Astrocyte (in vitro differentiated cells and primary cell): ENCODE measurements at regions not wholly inside any gene's neighbourhood (a gene's known extent, or its start where the extent isn't known, plus 50 kb on each side); places are given as distances from the start of the nearest gene placed in this dataset.

ENCODE experiments used
- DNase-seq: peaks from one replicate; pipeline ENCODE4 v3.0.0-alpha.2; 2010; ENCODE audit warnings: low read depth
- FAIRE-seq: peaks from 2 replicates; lab custom pipeline; 2011; peaks lifted over from hg19 to GRCh38; lab: Jason Lieb, UNC
- H2AFZ ChIP-seq: 2 replicates; pipeline ENCODE4 v1.6.0; 2012; ENCODE audit warnings: low read depth, low read length, inconsistent platforms
- H3K27ac ChIP-seq: 2 replicates; pipeline ENCODE4 v1.5.1; 2011; ENCODE audit warnings: low read depth, low read length, inconsistent platforms
- H3K27me3 ChIP-seq: 2 replicates; pipeline ENCODE4 v1.6.0; 2011; ENCODE audit warnings: low read length, inconsistent platforms; ENCODE audit not compliant: insufficient read depth
- H3K36me3 ChIP-seq: 2 replicates; pipeline ENCODE4 v1.5.1; 2011; ENCODE audit warnings: low read length, inconsistent platforms; ENCODE audit not compliant: insufficient read depth
- H3K4me1 ChIP-seq: 2 replicates; pipeline ENCODE4 v1.5.1; 2011; ENCODE audit warnings: low read length, inconsistent platforms; ENCODE audit not compliant: insufficient read depth
- H3K4me2 ChIP-seq: 2 replicates; pipeline ENCODE4 v1.6.0; 2012; ENCODE audit warnings: low read length, inconsistent platforms
- H3K4me3 ChIP-seq: 2 replicates; pipeline ENCODE4 v1.5.1; 2011; ENCODE audit warnings: low read depth, mild to moderate bottlenecking, low read length, inconsistent platforms; ENCODE audit not compliant: insufficient read depth
- H3K79me2 ChIP-seq: 2 replicates; pipeline ENCODE4 v1.6.0; 2012; ENCODE audit warnings: mild to moderate bottlenecking, low read length, inconsistent platforms; ENCODE audit not compliant: insufficient read depth
- H3K9ac ChIP-seq: 2 replicates; pipeline ENCODE4 v1.6.0; 2012; ENCODE audit warnings: mild to moderate bottlenecking, low read length, inconsistent platforms
- H3K9me3 ChIP-seq: 2 replicates; pipeline ENCODE4 v1.5.1; 2012; ENCODE audit warnings: low read depth, mild to moderate bottlenecking, low read length, inconsistent platforms; ENCODE audit not compliant: insufficient read depth
- H4K20me1 ChIP-seq: 2 replicates; pipeline ENCODE4 v1.6.0; 2012; ENCODE audit warnings: low read length, inconsistent platforms; ENCODE audit not compliant: insufficient read depth
- H3K27ac Mint-ChIP-seq: one replicate; pipeline ENCODE4 v1.8.0; 2021; ENCODE audit warnings: mild to moderate bottlenecking, mixed read lengths; ENCODE audit not compliant: unreplicated experiment
- H3K27me3 Mint-ChIP-seq: one replicate; pipeline ENCODE4 v1.8.0; 2021; ENCODE audit warnings: low read depth, mixed read lengths; ENCODE audit not compliant: unreplicated experiment
- H3K36me3 Mint-ChIP-seq: one replicate; pipeline ENCODE4 v1.8.0; 2021; ENCODE audit warnings: low read depth, mixed read lengths; ENCODE audit not compliant: unreplicated experiment
- H3K4me1 Mint-ChIP-seq: one replicate; pipeline ENCODE4 v1.8.0; 2021; ENCODE audit warnings: low read depth, mixed read lengths; ENCODE audit not compliant: unreplicated experiment
- H3K4me3 Mint-ChIP-seq: one replicate; pipeline ENCODE4 v1.8.0; 2021; ENCODE audit warnings: mild to moderate bottlenecking, moderate library complexity, mixed read lengths; ENCODE audit not compliant: unreplicated experiment
- H3K9me3 Mint-ChIP-seq: one replicate; pipeline ENCODE4 v1.8.0; 2021; ENCODE audit warnings: mild to moderate bottlenecking, mixed read lengths; ENCODE audit not compliant: unreplicated experiment
- CTCF ChIP-seq: IDR thresholded peaks from 2 replicates; pipeline ENCODE4 v1.5.1; 2011; ENCODE audit warnings: low read depth, mild to moderate bottlenecking, inconsistent platforms, low read length, moderate library complexity; ENCODE audit not compliant: insufficient read depth
- EZH2 ChIP-seq: IDR thresholded peaks from 2 replicates; pipeline ENCODE4 v1.6.1; 2012; ENCODE audit warnings: mild to moderate bottlenecking, low read length, inconsistent platforms; ENCODE audit not compliant: insufficient read depth

DNA sequence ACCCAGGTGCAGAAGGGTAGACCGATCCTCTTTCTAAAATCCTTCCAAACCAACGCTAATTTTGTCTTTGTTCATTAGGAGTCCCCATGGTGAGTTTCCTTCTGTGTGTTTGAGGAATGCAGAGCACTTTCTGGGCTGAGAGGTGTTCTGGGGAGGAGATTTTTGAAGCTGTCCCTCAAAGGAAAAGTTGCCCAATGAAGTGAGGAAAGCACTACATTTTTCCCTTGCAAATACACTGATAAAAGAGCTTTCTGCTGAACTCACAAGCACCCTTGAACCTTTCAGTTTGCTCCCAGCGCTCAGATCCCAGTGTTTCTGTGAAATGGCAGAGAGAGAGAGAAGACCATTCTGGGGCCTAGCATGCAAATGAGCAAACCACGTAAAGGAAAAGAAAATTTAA is 299.6 kb upstream of the FANCL start:
- H3K9me3 ChIP-seq, result no peaks in the 10 kb centered on the region
- H3K4me1 ChIP-seq, result no peaks in the 10 kb centered on the region
- no peak overlapping the region for H3K4me3 ChIP-seq
- no peak overlapping the region for H2AFZ ChIP-seq
- no peak overlapping the region for H3K4me3 Mint-ChIP-seq
- H4K20me1 ChIP-seq, result no peaks in the 10 kb centered on the region
- no peaks in the 10 kb centered on the region for H3K79me2 ChIP-seq
- no peaks in the 10 kb centered on the region for H3K27me3 Mint-ChIP-seq
- no peak for FAIRE-seq
- no peaks in the 10 kb centered on the region for H3K9me3 Mint-ChIP-seq
- no peak overlapping the region for H3K9ac ChIP-seq
- DNase-seq, result no peak
- no peaks in the 10 kb centered on the region for H3K36me3 Mint-ChIP-seq
- H3K27ac ChIP-seq, result no peak overlapping the region
- no peak overlapping the region for H3K27ac Mint-ChIP-seq
- no peak for TF ChIP-seq CTCF
- no peak for TF ChIP-seq EZH2
- no peaks in the 10 kb centered on the region for H3K36me3 ChIP-seq
- peak overlapping the region; percentile 57 for H3K4me2 ChIP-seq
- H3K27me3 ChIP-seq, result no peaks in the 10 kb centered on the region
- H3K4me1 Mint-ChIP-seq, result peaks cover 13% of the 10 kb centered on the region

DNA sequence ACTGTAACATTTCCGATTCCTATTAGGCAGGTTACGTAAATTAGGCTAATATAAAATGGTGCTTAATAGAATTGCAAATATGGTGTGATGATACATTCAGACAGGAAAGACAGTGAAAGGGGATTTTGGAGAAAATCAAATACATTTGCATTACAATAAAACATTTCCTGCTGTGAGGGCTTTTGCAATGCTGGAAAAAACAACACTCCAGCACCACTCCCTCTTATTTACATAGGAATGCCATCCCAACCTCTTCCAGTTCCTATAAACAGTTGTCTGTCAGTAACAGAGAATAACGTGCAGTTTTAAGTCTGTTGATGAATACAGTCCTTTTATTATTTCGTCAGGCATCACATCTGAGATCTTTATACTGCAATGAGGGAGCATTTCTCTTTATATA is 298.8 kb upstream of the FANCL start:
- H3K4me3 Mint-ChIP-seq, result peak overlapping the region; percentile 10
- Histone ChIP-seq H2AFZ (no peak overlapping the region), H3K27ac (no peak overlapping the region), H3K4me2 (peak overlapping the region; percentile 57), H3K79me2 (no peaks in the 10 kb centered on the region), H4K20me1 (no peaks in the 10 kb centered on the region), H3K9ac (no peak overlapping the region), H3K4me1 (no peaks in the 10 kb centered on the region), H3K36me3 (no peaks in the 10 kb centered on the region), H3K4me3 (no peak overlapping the region), H3K9me3 (no peaks in the 10 kb centered on the region), H3K27me3 (no peaks in the 10 kb centered on the region)
- DNase-seq (peak; percentile 10), FAIRE-seq (no peak)
- peaks cover 13% of the 10 kb centered on the region for H3K4me1 Mint-ChIP-seq
- H3K27ac Mint-ChIP-seq, result no peak overlapping the region
- no peaks in the 10 kb centered on the region for H3K27me3 Mint-ChIP-seq
- TF ChIP-seq CTCF (no peak), EZH2 (no peak)
- H3K9me3 Mint-ChIP-seq, result no peaks in the 10 kb centered on the region
- H3K36me3 Mint-ChIP-seq, result no peaks in the 10 kb centered on the region

- Mint-ChIP-seq H3K4me3 (no peak overlapping the region), H3K36me3 (no peaks in the 10 kb centered on the region), H3K27me3 (no peaks in the 10 kb centered on the region), H3K27ac (no peak overlapping the region), H3K4me1 (peaks cover 15% of the 10 kb centered on the region), H3K9me3 (no peaks in the 10 kb centered on the region)
- H3K4me3 ChIP-seq, result no peak overlapping the region
- H2AFZ ChIP-seq, result no peak overlapping the region
- no peaks in the 10 kb centered on the region for H3K79me2 ChIP-seq
- no peak overlapping the region for H3K9ac ChIP-seq
- no peaks in the 10 kb centered on the region for H4K20me1 ChIP-seq
- TF ChIP-seq EZH2, result no peak
- no peak for TF ChIP-seq CTCF
- H3K4me1 ChIP-seq, result no peaks in the 10 kb centered on the region
- no peaks in the 10 kb centered on the region for H3K27me3 ChIP-seq
- no peak overlapping the region for H3K4me2 ChIP-seq
- H3K36me3 ChIP-seq, result no peaks in the 10 kb centered on the region
- FAIRE-seq (no peak), DNase-seq (no peak)
- no peaks in the 10 kb centered on the region for H3K9me3 ChIP-seq
- no peak overlapping the region for H3K27ac ChIP-seq
These were observed 294.9 kb upstream of the FANCL start for GRCh38 chr2:58535990-58536389.
